Adrenal gland (tissue), 9 donors: ENCODE measurements at regions not wholly inside any gene's neighbourhood (a gene's known extent, or its start where the extent isn't known, plus 50 kb on each side); places are given as distances from the start of the nearest gene placed in this dataset.

Experiments
- DNase-seq, 7 donors: peaks; one replicate each; pipeline ENCODE4 v3.0.0-alpha.2; 2019 to 2020
- H3K27ac ChIP-seq, 5 donors: fragments of 200-600 bp; sonication (generic) in 4 of 5; 1 replicate in 3 of 5; 2 replicates in 2 of 5; pipeline versions ENCODE4 v1.5.1 to v1.8.0; 2016 to 2020; ENCODE audit warnings: mild to moderate bottlenecking in 1 of 5
- H3K27me3 ChIP-seq: fragments of 200-600 bp; 2 replicates; pipeline ENCODE4 v1.8.0; 2021
- H3K36me3 ChIP-seq, 2 donors: fragments of 200-600 bp; replicated peaks in 1 of 2; 1 replicate in 1 of 2; 2 replicates in 1 of 2; pipeline versions ENCODE4 v1.5.1 to v1.8.0; 2018 to 2022
- H3K4me1 ChIP-seq, 2 donors: fragments of 200-600 bp; replicated peaks in 1 of 2; 1 replicate in 1 of 2; 2 replicates in 1 of 2; pipeline versions ENCODE4 v1.5.1 to v1.8.0; 2018 to 2021
- H3K4me3 ChIP-seq, 4 donors: fragments of 200-600 bp; sonication (generic) in 3 of 4; one replicate each; pipeline ENCODE4 v1.5.1; 2016 to 2018
- H3K9me3 ChIP-seq, 3 donors: fragments of 200-600 bp; sonication (generic) in 1 of 3; replicated peaks in 1 of 3; 1 replicate in 2 of 3; 2 replicates in 1 of 3; pipeline versions ENCODE4 v1.5.1 to v1.8.0; 2016 to 2021
- POLR2A ChIP-seq, 2 donors: fragments of 450-650 bp; IDR thresholded peaks; one replicate each; pipeline ENCODE4 v1.6.1; 2017; ENCODE audit warnings: antibody characterized with exemption in 2 of 2, mild to moderate bottlenecking in 2 of 2, moderate library complexity in 1 of 2
- WGBS, 4 donors: extraction: QIAGEN DNeasy Blood & Tissue Kit in 2 of 4; methylation state at CpG; one replicate each; pipeline versions ENCODE4 v1.1.5 to v1.1.7; 2013 to 2017; 5-methylcytosine and 5-hydroxymethylcytosine counted together
- intact Hi-C, 2 donors: fragments of 100-400 bp; cut with DNase I; formaldehyde crosslinking; loops; one replicate each; pipeline versions ENCODE4 v1.14.1 to v1.15.0; 2022 to 2023
- TF ChIP-seq, protein P1 (sequence below), 6 experiments: fragments of 450-650 bp in 4 of 6; fragments of 200-600 bp in 2 of 6; sonication (generic) in 1 of 6; IDR thresholded peaks; 1 replicate in 5 of 6; 2 replicates in 1 of 6; pipeline versions ENCODE4 v1.5.1 to v1.8.0; 2016 to 2021; ENCODE audit warnings: antibody characterized with exemption in 6 of 6, mild to moderate bottlenecking in 2 of 6, moderate library complexity in 1 of 6
- donor health status: healthy with polysubstance abuse.
- donor health status: Bipolar disorder and iron deficiency.
- donor health status: DM: yes; HTN: yes; CAD: no.
- donor health status: DM: no; HTN: no; CAD: no.
- donor health status: DM: no; HTN: no; CAD: no.

DNA sequence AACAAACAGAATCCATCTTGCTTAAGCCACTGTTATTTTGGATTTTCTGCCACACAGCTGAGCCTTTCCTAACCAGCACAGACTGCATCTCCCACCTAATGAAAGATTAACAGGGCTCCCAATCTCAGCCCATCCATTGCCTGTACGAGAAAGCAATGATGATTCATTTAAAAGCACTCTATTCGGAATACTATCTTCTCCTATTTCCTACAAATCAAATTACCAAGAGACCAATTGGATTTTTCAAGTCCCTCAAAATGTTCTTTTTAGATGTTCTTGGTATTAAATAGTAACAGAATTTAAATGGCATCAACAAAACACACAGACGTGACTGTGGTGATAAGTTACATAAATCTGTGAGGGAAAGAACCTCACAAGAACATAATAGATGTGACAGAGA, 324.1 kb downstream of the AGTPBP1 start:
- H3K4me1 ChIP-seq = no peaks in the 10 kb centered on the region
- no peak for TF ChIP-seq POLR2A (IDR thresholded peaks at IDR 0.05)
- TF ChIP-seq, protein P1, sequence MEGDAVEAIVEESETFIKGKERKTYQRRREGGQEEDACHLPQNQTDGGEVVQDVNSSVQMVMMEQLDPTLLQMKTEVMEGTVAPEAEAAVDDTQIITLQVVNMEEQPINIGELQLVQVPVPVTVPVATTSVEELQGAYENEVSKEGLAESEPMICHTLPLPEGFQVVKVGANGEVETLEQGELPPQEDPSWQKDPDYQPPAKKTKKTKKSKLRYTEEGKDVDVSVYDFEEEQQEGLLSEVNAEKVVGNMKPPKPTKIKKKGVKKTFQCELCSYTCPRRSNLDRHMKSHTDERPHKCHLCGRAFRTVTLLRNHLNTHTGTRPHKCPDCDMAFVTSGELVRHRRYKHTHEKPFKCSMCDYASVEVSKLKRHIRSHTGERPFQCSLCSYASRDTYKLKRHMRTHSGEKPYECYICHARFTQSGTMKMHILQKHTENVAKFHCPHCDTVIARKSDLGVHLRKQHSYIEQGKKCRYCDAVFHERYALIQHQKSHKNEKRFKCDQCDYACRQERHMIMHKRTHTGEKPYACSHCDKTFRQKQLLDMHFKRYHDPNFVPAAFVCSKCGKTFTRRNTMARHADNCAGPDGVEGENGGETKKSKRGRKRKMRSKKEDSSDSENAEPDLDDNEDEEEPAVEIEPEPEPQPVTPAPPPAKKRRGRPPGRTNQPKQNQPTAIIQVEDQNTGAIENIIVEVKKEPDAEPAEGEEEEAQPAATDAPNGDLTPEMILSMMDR (IDR thresholded peaks at IDR 0.05) = no peak
- DNase-seq = no peak
- no peaks in the 10 kb centered on the region for H3K27me3 ChIP-seq
- WGBS, 4 donors = 66 to 77% (median 69%) methylated on average over 3 of the region's 3 CpGs
- H3K4me3 ChIP-seq = no peak overlapping the region
- no peaks in the 10 kb centered on the region for H3K9me3 ChIP-seq
- no peaks in the 10 kb centered on the region for H3K36me3 ChIP-seq
- intact Hi-C loops = no loop called here
- H3K27ac ChIP-seq = no peak overlapping the region

DNA sequence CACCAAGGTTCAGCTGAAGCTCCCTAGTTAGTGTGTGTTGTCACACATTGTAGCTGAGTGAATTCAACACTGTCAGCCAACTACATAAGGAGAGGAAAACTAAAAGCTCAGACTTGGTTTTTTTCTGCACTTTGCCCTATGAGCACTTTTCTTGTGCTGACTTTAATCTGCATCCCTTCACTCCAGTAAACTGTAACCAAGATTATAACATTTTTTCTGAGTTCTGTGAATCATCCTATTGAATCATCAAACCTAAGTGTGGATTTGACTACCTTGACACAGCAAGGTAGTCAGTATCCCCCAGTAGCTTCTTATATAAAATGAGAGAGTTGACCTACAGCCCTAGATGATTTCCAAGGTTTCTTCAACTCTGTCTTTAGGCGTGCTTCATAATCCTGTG, 325.0 kb downstream of the AGTPBP1 start:
- Histone ChIP-seq H3K4me3 (no peak overlapping the region), H3K36me3 (no peaks in the 10 kb centered on the region), H3K27me3 (no peaks in the 10 kb centered on the region), H3K9me3 (no peaks in the 10 kb centered on the region), H3K27ac (no peak overlapping the region), H3K4me1 (no peaks in the 10 kb centered on the region)
- intact Hi-C loops = no loop called here
- TF ChIP-seq, protein P1 (IDR thresholded peaks at IDR 0.05) = no peak
- no peak for TF ChIP-seq POLR2A (IDR thresholded peaks at IDR 0.05)
- WGBS, 4 donors = 57 to 70% (median 66%) methylated on average over 1 of the region's 1 CpG
- DNase-seq = no peak

DNA sequence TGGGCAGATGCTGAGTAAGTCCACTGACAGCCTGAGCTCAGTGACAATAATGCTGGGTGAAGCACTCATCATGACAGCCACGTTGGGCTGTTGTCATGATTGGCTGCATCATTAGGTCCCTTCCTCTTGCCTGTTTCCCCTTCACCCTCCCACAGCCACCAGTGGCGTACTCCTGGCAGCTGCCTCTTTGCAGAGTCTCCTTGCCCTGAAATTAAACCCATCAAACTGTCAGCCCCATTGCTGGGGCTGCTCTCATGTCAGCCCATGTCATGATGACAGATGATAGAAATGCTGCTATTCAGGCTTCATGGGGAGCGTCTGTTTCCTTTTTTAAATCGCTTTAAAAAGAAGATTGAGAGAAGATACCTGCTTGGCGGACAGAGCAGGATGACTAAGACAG, 327.4 kb downstream of the AGTPBP1 start:
- H3K36me3 ChIP-seq = no peaks in the 10 kb centered on the region
- H3K4me1 ChIP-seq = no peaks in the 10 kb centered on the region
- H3K27ac ChIP-seq = no peak overlapping the region
- intact Hi-C loops = no loop called here
- H3K27me3 ChIP-seq = no peaks in the 10 kb centered on the region
- no peak for TF ChIP-seq POLR2A (IDR thresholded peaks at IDR 0.05)
- TF ChIP-seq, protein P1 (IDR thresholded peaks at IDR 0.05) = no peak
- WGBS, 4 donors = 61 to 77% (median 63%) methylated on average over 5 of the region's 5 CpGs
- no peak for DNase-seq
- H3K9me3 ChIP-seq = no peaks in the 10 kb centered on the region
- no peak overlapping the region for H3K4me3 ChIP-seq

DNA sequence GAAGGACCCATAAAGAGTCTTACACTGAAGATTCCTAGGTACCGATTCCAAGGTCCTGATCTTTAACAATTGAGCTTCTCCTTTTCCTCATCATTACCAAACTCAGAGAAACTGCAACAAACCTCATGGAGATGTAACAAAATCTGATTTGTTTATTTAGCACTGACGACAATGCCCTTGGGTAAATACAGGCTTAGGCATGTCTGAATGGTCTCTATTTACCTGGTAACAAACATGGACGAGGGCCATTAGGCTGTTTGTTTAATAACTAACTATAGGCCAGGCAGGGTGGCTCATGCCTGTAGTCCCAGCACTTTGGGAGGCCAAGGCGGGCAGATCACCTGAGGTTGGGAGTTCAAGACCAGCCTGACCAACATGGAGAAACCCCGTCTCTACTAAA, 333.3 kb downstream of the AGTPBP1 start:
- intact Hi-C loops = no loop called here
- Histone ChIP-seq H3K27ac (no peak overlapping the region), H3K27me3 (no peaks in the 10 kb centered on the region), H3K36me3 (no peaks in the 10 kb centered on the region), H3K4me1 (no peaks in the 10 kb centered on the region), H3K4me3 (no peak overlapping the region), H3K9me3 (no peaks in the 10 kb centered on the region)
- DNase-seq = no peak
- 79 to 91% (median 81%) methylated on average over 4 to 5 of the region's 5 CpGs for WGBS, 4 donors
- TF ChIP-seq POLR2A (IDR thresholded peaks at IDR 0.05) = no peak

DNA sequence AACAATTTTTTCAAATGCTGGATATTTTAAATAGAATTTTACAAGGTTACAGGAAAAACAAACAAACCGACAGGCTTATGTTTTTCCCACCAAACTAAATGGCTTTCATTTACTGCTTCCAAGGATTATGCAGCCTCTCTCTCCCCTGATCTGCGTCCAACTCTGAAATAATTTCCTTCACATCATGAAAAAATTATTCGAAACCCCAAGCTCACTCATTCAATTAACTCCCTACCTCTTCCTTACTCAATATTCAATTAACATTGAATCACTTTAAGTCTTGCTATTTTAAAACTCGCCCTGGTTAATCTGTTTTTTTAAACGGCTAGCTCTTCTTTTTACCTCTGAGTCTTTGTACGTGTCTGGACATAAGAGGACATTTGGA, 336.2 kb downstream of the AGTPBP1 start:
- Histone ChIP-seq H3K4me3 (no peak overlapping the region), H3K36me3 (no peaks in the 10 kb centered on the region), H3K4me1 (no peaks in the 10 kb centered on the region), H3K27me3 (peaks cover 2% of the 10 kb centered on the region), H3K27ac (no peak overlapping the region), H3K9me3 (no peaks in the 10 kb centered on the region)
- intact Hi-C loops = no loop called here
- 70 to 80% (median 71%) methylated on average over 6 of the region's 6 CpGs for WGBS, 4 donors
- DNase-seq = no peak
- TF ChIP-seq, protein P1 (IDR thresholded peaks at IDR 0.05) = no peak
- TF ChIP-seq POLR2A (IDR thresholded peaks at IDR 0.05) = no peak
